NCI-H1436 treated with DMSO at 0.1 percent for 48 hours (cell line): ENCODE measurements at regions not wholly inside any gene's neighbourhood (a gene's known extent, or its start where the extent isn't known, plus 50 kb on each side); places are given as distances from the start of the nearest gene placed in this dataset.
A peak's percentile ranks its signal among the peaks of the same experiment; 100 is the strongest.

Experiments used
- DNase-seq: peaks from one replicate; lab custom pipeline; 2025; lab: John Stamatoyannopoulos, UW

DNA sequence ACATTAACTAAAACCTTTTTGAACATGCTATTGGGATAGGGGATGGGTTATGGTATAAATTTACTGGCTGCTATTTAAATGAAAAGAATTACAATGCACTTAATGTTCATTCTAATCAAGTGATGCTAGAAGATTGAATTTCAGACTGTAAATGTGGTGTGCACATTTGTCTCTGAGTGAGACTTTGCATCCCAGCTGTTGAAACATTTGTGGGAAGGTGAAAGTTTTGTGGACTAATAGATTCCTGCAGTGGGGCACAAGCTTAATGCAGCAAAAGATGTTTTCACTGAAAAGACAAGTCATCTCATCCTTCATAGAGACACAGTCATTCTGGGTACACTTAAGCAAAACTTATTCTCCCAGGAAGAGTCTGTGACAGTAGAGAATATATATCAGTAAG is 323.6 kb downstream of the NFIB start:
- DNase-seq, result no peak

- DNase-seq, result no peak
These were observed 325.0 kb downstream of the NFIB start for GRCh38 chr9:13988944-13989343.

- no peak for DNase-seq
These were observed 330.3 kb downstream of the NFIB start for GRCh38 chr9:13983607-13984006.

- no peak for DNase-seq
These were observed 334.0 kb downstream of the NFIB start for GRCh38 chr9:13979941-13980318.

DNA sequence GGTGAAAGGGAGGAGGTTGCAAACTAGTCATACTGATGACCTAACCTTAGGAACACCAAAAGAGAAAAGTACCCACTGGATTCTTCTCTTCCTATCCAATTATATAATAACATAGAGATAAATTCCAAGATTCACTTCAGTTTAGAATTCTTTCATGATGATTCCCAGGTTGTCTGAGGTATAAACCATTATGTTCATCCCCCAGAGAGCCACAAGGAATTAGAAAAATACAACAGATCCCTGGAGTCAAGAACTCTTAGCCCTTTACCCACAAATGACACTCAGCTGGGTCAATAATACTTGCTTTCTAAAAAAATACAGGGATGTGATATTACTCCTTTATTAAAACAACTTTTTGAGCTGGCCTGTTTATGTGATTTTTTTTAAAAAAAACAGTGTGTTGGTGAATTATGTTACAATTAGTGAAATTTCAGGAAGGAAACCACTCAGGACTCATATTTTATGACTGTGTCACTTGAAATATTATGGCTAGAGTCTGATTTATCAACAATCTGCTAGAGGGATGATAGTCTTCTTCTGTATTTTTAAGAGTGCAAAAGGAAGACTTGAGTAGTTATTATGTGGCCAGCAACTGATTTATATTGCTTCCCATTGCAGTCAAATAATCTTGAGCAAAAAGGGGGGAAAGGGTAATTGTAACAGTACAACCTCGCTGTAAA is 338.2 kb downstream of the NFIB start:
- DNase-seq, result no peak

DNA sequence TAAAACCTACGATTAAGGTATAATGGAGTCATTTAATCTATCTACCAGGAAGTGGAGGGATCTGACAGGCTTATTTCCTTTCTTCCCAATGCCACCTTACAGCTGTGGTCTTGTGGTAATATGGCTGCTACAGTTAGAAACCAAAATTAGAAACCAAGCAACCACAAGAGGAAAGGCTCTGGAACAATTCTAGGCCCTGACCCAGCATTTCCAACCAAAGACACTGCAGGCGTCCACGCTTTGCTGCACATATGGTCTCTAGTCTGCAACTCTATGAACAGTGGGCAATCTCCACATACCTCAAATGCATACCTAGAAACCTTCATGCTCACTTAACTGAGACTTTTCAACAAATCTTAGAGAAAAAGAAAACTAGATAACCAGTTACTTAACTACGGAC is 339.1 kb downstream of the NFIB start:
- no peak for DNase-seq

- DNase-seq, result no peak
These were observed 341.8 kb downstream of the NFIB start for GRCh38 chr9:13971966-13972655.

DNA sequence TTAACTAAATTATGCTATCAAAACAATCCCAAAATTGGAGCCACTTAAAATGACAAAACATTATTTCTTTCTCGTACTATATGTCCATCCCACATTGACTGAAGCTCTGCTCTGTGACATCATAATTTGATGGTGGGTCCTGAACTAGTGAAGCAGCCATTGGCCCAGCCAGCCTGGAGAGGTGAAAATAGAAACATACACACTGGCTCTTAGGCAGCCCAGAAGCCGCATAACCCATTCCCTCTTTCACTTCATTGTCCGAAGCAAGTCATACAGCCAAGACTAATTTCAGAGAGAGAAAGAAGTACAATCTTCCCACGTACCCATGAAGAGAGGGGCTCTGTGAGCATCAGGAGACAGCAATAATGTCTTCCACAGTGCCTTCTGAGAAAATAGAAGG is 342.5 kb downstream of the NFIB start:
- DNase-seq, result no peak

DNA sequence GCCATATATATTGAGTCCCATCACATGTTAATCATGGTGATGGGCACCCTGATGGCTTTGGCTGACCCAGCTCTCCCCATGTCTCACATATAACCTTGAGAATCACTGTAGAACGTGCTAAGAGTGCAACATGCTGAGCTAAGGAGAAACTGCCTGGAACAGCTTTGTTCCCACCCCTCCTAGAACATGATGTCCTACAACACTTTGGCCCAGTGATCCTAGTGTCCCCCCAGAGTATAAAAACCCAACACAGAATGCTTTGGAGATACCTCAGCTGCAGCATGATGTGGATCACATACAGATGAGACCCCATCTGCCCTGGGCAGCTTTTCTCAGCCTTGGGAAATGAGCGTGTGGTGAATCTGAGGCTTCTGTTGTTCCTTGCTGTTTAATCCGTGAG is 343.5 kb downstream of the NFIB start:
- DNase-seq, result no peak

DNA sequence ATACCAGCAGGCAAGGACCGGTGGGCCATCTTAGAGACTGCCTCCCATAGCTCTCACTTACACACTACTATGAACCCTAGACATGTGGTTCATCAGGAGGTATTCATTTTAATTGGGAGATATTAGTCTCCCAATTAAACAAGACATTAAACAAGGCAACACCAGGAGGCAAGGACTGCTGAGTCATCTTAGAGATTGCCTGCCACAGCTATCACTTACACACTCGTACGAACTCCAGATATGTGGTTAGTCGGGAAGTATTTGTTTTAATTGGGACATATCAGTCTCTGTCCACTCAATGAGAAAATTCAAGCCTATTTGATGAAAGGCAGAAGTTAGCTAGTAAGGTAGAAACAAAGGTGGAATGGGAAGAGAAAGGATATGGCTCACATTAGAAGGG is 343.9 kb downstream of the NFIB start:
- DNase-seq, result no peak

- no peak for DNase-seq
These were observed 346.5 kb downstream of the NFIB start for GRCh38 chr9:13967438-13967837.

GRCh38 chr9:13967011-13967410 is 346.9 kb downstream of the NFIB start:
- no peak for DNase-seq

GRCh38 chr9:13963005-13963653 is 350.8 kb downstream of the NFIB start:
- DNase-seq, result no peak

DNA sequence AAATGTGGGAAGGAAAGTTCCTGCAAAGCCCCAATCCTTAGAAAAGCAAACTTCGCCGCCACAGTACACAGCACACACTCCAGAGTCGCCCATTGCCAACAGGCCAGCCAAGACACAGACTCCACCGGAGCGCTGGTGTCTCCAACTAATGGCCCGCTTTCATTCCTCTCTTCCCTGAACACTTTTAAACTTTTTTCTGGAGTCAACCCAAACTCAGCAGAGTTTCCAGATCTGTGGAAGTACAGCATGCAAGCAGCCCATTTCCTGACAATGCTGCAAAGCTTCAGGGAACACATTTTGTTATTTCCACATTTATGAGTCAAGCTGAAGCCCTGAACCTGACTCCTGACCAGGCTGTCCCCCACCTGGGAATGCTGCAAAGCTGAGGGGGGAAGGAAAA is 351.9 kb downstream of the NFIB start:
- DNase-seq, result no peak

GRCh38 chr9:13960011-13960765 is 353.8 kb downstream of the NFIB start:
- DNase-seq, result no peak

DNA sequence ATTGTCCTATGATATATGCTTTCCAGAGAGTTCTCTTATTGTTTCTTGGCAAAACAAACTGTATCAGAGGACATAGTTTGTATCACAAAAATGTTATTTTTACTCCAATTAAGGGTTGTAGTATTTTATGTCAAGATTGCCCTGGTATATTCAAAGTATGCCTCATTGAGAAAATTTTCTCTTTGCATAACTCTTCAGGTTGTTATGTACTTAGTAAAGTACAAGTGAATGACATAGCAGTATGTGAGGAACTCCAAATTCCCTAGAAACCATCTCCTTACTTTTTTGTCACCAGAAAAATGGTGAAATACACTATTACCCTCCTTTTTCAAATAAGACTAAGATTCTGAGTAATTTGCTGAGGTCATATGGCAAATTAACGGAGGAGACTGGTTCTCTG is 355.3 kb downstream of the NFIB start:
- DNase-seq, result no peak

GRCh38 chr9:13957089-13957488 is 356.9 kb downstream of the NFIB start:
- DNase-seq, result no peak

GRCh38 chr9:13956107-13956506 is 357.8 kb downstream of the NFIB start:
- DNase-seq, result no peak

DNA sequence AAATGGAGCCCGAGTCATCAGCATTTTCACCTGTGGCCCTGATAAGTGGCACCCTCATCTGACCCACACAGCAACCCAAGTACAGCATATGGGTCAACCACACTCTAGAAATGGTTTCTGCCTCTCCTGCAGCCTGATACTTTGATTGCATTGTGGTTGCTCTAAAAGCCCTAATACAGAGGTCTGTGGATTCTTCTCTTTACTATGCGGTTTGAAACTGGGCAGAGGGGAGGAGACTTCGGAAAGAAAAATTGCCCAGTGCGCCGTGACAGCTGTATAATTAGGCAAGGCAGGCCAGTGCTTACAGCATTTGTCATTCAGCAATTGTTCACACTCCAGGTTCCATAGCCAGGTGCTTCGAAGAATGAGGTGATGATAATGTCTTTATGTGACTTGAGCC is 361.0 kb downstream of the NFIB start:
- DNase-seq, result peak; percentile 39

- no peak for DNase-seq
These were observed 365.9 kb downstream of the NFIB start for GRCh38 chr9:13948037-13948436.

GRCh38 chr9:13943176-13943575 is 370.8 kb downstream of the NFIB start:
- DNase-seq, result no peak

GRCh38 chr9:13942695-13943094 is 371.2 kb downstream of the NFIB start:
- no peak for DNase-seq

DNA sequence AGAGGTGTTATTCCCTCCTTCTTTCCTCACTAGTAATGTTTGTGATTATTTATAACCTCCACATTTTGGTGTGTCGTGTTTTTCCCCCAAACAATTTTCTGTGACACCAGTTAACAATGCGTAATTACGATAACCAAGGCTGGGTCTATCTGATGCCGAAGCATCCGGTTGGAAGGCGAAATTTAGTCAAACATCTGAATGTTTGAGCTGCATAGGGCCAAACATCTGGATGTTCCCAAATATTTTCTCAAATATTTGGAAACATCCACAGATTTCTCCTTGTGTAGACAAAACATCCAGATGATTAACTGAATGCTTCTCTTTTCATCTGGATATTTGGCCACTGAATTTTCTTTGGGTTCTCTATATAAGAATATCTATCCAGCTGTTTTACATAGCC is 371.7 kb downstream of the NFIB start:
- no peak for DNase-seq
